Left lung (tissue), 4 donors: ENCODE measurements at regions not wholly inside any gene's neighbourhood (a gene's known extent, or its start where the extent isn't known, plus 50 kb on each side); places are given as distances from the start of the nearest gene placed in this dataset.

Source experiments
- ATAC-seq: fragments of 200-7000 bp; cut with Tn5 transposase; one replicate; pipeline ENCODE4 v1.9.1; 2020; ENCODE audit warnings: moderate library complexity
- DNase-seq, 4 donors: peaks; one replicate each; pipeline ENCODE4 v3.0.0-alpha.2; 2013 to 2020
- H3K27ac ChIP-seq, 2 donors: fragments of 200-600 bp; sonication (generic) in 1 of 2; one replicate each; pipeline versions ENCODE4 v1.5.0 to v1.8.0; 2020 to 2021
- H3K27me3 ChIP-seq, 2 donors: fragments of 200-600 bp; sonication (generic) in 1 of 2; one replicate each; pipeline versions ENCODE4 v1.5.0 to v1.8.0; 2020 to 2021
- H3K36me3 ChIP-seq, 2 donors: fragments of 200-600 bp; sonication (generic) in 1 of 2; one replicate each; pipeline versions ENCODE4 v1.5.0 to v1.8.0; 2020 to 2021
- H3K4me1 ChIP-seq, 2 donors: fragments of 200-600 bp; one replicate each; pipeline ENCODE4 v1.8.0; 2021
- H3K4me3 ChIP-seq, 2 donors: fragments of 200-600 bp; sonication (generic) in 1 of 2; one replicate each; pipeline versions ENCODE4 v1.5.0 to v1.8.0; 2020 to 2021; ENCODE audit warnings: mild to moderate bottlenecking in 1 of 2
- H3K9me3 ChIP-seq, 2 donors: fragments of 200-600 bp; sonication (generic) in 1 of 2; one replicate each; pipeline versions ENCODE4 v1.5.0 to v1.8.0; 2020 to 2021
- intact Hi-C, 2 donors: fragments of 100-400 bp; cut with DNase I; formaldehyde crosslinking; loops; one replicate each; pipeline versions ENCODE4 v1.11.2 to v1.14.2; 2022
- TF ChIP-seq, protein P1 (sequence below), 2 donors: fragments of 200-600 bp; sonication (generic) in 1 of 2; IDR thresholded peaks; one replicate each; pipeline versions ENCODE4 v1.5.0 to v1.8.0; 2021; ENCODE audit warnings: antibody characterized with exemption in 2 of 2
- donor health status: DM: no; HTN: yes; CAD: no.
- donor health status: DM: no; HTN: no; CAD: no.

- H3K4me3 ChIP-seq = no peak overlapping the region
- no peaks in the 10 kb centered on the region for H3K9me3 ChIP-seq
- H3K27me3 ChIP-seq = no peaks in the 10 kb centered on the region
- H3K27ac ChIP-seq = peak overlapping the region in 1 of 2 donors; percentile 14
- DNase-seq = peak in 1 of 4 donors; percentile 50
- intact Hi-C loops = no loop called here
- H3K36me3 ChIP-seq = no peaks in the 10 kb centered on the region
- TF ChIP-seq, protein P1, sequence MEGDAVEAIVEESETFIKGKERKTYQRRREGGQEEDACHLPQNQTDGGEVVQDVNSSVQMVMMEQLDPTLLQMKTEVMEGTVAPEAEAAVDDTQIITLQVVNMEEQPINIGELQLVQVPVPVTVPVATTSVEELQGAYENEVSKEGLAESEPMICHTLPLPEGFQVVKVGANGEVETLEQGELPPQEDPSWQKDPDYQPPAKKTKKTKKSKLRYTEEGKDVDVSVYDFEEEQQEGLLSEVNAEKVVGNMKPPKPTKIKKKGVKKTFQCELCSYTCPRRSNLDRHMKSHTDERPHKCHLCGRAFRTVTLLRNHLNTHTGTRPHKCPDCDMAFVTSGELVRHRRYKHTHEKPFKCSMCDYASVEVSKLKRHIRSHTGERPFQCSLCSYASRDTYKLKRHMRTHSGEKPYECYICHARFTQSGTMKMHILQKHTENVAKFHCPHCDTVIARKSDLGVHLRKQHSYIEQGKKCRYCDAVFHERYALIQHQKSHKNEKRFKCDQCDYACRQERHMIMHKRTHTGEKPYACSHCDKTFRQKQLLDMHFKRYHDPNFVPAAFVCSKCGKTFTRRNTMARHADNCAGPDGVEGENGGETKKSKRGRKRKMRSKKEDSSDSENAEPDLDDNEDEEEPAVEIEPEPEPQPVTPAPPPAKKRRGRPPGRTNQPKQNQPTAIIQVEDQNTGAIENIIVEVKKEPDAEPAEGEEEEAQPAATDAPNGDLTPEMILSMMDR (IDR thresholded peaks at IDR 0.05) = no peak
- peaks cover 0 to 9% of the 10 kb centered on the region in 2 donors for H3K4me1 ChIP-seq
- ATAC-seq = peak; percentile 8
These were observed 456.7 kb downstream of the ZNF608 start for GRCh38 chr5:124289641-124290311.

- intact Hi-C loops = no loop called here
- Histone ChIP-seq H3K4me3 (no peak overlapping the region), H3K36me3 (no peaks in the 10 kb centered on the region), H3K27ac (peak overlapping the region in 1 of 2 donors; percentile 14), H3K9me3 (no peaks in the 10 kb centered on the region), H3K27me3 (no peaks in the 10 kb centered on the region), H3K4me1 (peaks cover 0 to 9% of the 10 kb centered on the region in 2 donors)
- TF ChIP-seq, protein P1 (IDR thresholded peaks at IDR 0.05) = no peak
- peak in 2 of 4 donors; percentile 54 to 57 for DNase-seq
- peak; percentile 86 for ATAC-seq
These were observed 457.3 kb downstream of the ZNF608 start for GRCh38 chr5:124289130-124289529.

- intact Hi-C loops = no loop called here
- DNase-seq = no peak
- H3K36me3 ChIP-seq = no peaks in the 10 kb centered on the region
- no peak overlapping the region for H3K27ac ChIP-seq
- TF ChIP-seq, protein P1 (IDR thresholded peaks at IDR 0.05) = no peak
- no peaks in the 10 kb centered on the region for H3K9me3 ChIP-seq
- H3K4me1 ChIP-seq = peaks cover 0 to 9% of the 10 kb centered on the region in 2 donors
- H3K4me3 ChIP-seq = no peak overlapping the region
- no peaks in the 10 kb centered on the region for H3K27me3 ChIP-seq
- no peak for ATAC-seq
These were observed 458.6 kb downstream of the ZNF608 start for GRCh38 chr5:124287813-124288212.

DNA sequence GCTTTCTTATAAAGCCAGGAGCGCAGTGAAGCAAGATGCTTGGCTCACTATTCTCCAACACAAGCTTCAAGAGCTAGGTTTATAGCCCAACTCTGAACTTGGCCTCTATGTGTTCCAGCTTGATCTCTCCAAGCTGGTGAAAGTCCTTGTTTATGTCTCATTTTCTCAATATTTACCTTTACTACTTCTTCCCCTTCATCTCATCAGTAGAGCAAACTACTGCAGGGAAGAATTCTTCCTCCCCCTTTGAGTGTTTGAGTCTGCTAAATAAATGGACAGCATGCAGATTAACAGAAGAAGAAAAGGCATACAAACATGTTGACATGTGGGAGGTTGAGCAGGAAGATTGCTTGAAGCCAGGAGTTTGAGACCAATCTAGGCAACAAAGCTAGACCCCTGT is 460.7 kb downstream of the ZNF608 start:
- Histone ChIP-seq H3K4me3 (no peak overlapping the region), H3K27me3 (no peaks in the 10 kb centered on the region), H3K4me1 (peaks cover 0 to 9% of the 10 kb centered on the region in 2 donors), H3K36me3 (no peaks in the 10 kb centered on the region), H3K9me3 (no peaks in the 10 kb centered on the region), H3K27ac (no peak overlapping the region)
- DNase-seq (no peak), ATAC-seq (no peak)
- intact Hi-C loops = no loop called here
- TF ChIP-seq, protein P1 (IDR thresholded peaks at IDR 0.05) = no peak

DNA sequence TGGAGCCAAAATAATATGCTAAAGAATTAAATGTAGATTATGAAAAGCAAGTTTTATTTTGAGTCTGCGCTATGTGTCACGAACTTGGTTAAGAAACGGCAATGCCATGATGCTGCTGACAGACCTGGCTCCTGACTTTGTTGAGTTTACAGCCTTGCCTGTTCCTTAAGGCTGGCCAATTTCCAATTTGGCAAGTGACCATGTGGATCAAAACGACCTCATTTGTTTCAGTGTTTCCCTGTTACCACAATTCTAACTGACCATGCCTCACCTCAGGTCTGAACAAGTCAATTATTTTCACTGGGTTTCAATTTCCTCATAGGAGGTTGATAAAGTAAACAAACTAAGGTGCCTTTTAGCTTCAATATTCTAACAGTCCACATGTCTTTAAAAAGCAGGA is 461.4 kb downstream of the ZNF608 start:
- H3K9me3 ChIP-seq = no peaks in the 10 kb centered on the region
- H3K4me3 ChIP-seq = no peak overlapping the region
- H3K27ac ChIP-seq = no peak overlapping the region
- intact Hi-C loops = no loop called here
- H3K27me3 ChIP-seq = no peaks in the 10 kb centered on the region
- TF ChIP-seq, protein P1 (IDR thresholded peaks at IDR 0.05) = no peak
- no peak for ATAC-seq
- H3K36me3 ChIP-seq = no peaks in the 10 kb centered on the region
- peaks cover 0 to 9% of the 10 kb centered on the region in 2 donors for H3K4me1 ChIP-seq
- no peak for DNase-seq
